Esophagus muscularis mucosa (tissue), 4 donors: ENCODE measurements at regions not wholly inside any gene's neighbourhood (a gene's known extent, or its start where the extent isn't known, plus 50 kb on each side); places are given as distances from the start of the nearest gene placed in this dataset.

Experiments used
- CTCF ChIP-seq, 3 experiments: fragments of 200-600 bp in 2 of 3; fragments of 450-650 bp in 1 of 3; sonication (generic) in 2 of 3; IDR thresholded peaks; one replicate each; pipeline ENCODE4 v1.5.1; 2017 to 2019; ENCODE audit warnings: antibody characterized with exemption in 3 of 3, mild to moderate bottlenecking in 2 of 3, moderate library complexity in 1 of 3
- EP300 ChIP-seq: sonication (generic); formaldehyde crosslinking; IDR thresholded peaks from one replicate; pipeline ENCODE4 v1.6.1; 2017; ENCODE audit warnings: antibody characterized with exemption
- POLR2A ChIP-seq: fragments of 450-650 bp; IDR thresholded peaks from one replicate; pipeline ENCODE4 v1.6.1; 2017; ENCODE audit warnings: antibody characterized with exemption, moderate library complexity, mild to moderate bottlenecking, low read depth
- POLR2AphosphoS5 ChIP-seq, 2 donors: sonication (generic); formaldehyde crosslinking; IDR thresholded peaks; one replicate each; pipeline ENCODE4 v1.6.1; 2017; ENCODE audit warnings: antibody characterized with exemption in 2 of 2

- TF ChIP-seq CTCF (IDR thresholded peaks at IDR 0.05) (peak; percentile 9 to 49 (median 23)), POLR2A (no peak), POLR2AphosphoS5 (IDR thresholded peaks at IDR 0.05) (no peak), EP300 (no peak)
These were observed 71.5 kb upstream of the VSTM5 start for GRCh38 chr11:93921695-93922468.
